22Rv1 (cell line): ENCODE measurements at regions not wholly inside any gene's neighbourhood (a gene's known extent, or its start where the extent isn't known, plus 50 kb on each side); places are given as distances from the start of the nearest gene placed in this dataset.

Experiments
- CTCF ChIP-seq: fragments of 450-650 bp; IDR thresholded peaks from 2 replicates; pipeline ENCODE4 v1.5.1; 2017; ENCODE audit warnings: mild to moderate bottlenecking
- ZFX ChIP-seq: fragments of 450-650 bp; IDR thresholded peaks from 2 replicates; pipeline ENCODE4 v1.6.1; 2017; ENCODE audit warnings: antibody characterized with exemption, borderline replicate concordance

- TF ChIP-seq CTCF, result no peak
- TF ChIP-seq ZFX, result no peak
These were observed 58.9 kb upstream of the ID2 start for GRCh38 chr2:8622924-8623465.
